SK-N-DZ (cell line): ENCODE measurements at regions not wholly inside any gene's neighbourhood (a gene's known extent, or its start where the extent isn't known, plus 50 kb on each side); places are given as distances from the start of the nearest gene placed in this dataset.

Experiments used
- DNase-seq: peaks from one replicate; pipeline ENCODE4 v3.0.0-alpha.2; 2015; ENCODE audit warnings: low spot score

DNA sequence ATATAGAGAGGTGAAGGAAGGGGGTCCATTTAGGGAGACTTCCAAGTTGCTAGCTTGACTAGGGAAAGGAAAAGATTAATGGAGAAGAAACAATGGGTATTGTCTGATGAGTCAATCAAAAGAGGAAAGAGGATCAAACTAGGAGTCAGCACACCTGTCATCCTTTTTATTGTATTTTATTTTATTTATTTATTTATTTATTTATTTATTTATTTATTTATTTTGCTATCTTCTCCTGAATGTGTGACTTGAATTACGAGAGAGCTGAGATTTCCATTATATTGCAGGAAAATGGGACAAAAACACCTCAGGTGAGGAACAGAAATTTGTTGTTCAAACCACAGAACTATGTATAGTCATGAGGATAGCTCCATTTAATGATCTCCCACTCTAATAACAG is 58.9 kb downstream of the NUDT11 start:
- no peak for DNase-seq

DNA sequence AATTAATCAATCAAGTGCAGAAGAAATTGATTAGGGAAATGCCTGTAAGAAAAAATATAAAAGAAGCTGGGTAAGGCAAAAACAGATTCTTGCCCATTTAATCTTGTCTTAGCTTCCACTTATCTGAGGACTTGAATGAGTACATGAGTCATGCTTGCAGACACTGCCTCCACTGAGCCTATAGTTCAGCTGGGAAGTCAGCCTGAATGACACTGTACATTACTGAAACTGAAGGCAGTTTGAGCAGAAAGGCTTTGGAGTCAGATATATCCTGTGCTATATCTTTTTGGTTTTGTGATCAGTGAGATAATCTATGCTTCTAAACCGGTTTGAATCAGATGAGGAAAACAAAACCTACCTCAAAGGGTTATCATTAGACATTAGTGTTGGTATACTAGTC is 61.3 kb downstream of the NUDT11 start:
- DNase-seq: no peak

DNA sequence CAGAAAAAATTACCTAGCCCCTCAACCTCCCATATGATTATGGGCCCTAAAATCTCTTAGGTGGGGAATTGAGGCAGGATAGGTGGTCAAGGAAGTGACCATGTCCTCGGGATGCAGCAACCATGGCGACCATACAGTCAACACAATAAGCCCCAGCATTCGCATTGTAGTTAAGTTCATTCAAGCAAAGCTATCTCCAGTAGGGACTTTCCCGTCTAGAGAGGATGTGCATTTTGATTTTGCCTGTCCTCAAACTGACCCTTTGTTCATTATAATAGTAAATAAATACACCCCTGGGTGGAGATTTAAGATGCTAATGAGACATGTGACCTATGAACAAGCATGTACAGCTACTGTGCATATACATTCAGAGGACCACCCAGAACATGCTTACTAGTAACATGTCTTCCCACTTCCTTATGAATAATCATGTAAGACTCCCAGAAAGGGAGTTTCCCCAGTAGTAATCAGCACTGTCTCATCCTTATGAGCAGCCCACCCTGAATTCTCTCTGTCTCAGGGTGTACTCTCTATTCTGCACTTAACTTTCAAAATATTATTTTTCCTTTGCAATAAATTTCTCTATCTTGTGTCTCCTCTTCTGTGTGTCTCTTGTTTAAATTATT is 74.3 kb downstream of the NUDT11 start:
- DNase-seq: no peak

DNA sequence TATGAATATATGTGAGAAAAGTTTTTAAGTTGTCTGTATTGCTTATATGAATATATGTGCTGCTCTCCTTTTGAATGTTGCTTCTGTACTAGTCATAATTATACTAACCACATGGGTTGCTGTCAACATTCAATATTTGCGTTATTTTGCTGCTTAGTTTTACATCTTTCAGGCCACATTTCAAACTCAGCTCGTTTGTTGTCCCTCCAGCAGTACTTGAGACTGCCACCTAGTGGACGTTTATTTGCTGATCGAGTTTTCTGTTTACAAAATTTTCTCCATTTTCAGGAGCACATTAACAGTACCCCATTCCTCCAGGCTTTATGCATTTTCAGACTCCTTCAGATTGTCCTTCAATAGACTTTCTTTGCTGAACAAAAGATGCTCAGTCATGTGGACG is 75.8 kb downstream of the NUDT11 start:
- peak; percentile 21 for DNase-seq

DNA sequence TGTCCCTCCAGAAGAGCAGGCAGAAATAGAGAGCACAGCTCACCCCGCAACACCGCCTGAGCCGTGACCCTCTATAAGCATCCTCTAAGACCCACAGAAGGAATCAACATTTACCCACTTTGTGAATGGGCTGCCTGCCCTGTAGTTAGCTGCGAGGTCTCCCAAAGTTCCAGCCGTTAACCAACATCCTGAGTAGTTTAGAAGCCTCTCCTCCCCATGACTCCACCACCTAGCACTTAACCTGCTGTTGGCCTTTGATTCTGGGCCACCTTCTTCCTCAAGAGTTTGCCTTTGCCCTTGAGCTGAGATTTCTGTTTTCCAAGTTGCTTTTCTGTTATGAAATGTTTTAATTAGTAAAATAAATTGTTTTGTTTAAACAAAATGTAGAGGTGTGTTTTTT is 75.8 kb downstream of the NUDT10 start:
- no peak for DNase-seq

DNA sequence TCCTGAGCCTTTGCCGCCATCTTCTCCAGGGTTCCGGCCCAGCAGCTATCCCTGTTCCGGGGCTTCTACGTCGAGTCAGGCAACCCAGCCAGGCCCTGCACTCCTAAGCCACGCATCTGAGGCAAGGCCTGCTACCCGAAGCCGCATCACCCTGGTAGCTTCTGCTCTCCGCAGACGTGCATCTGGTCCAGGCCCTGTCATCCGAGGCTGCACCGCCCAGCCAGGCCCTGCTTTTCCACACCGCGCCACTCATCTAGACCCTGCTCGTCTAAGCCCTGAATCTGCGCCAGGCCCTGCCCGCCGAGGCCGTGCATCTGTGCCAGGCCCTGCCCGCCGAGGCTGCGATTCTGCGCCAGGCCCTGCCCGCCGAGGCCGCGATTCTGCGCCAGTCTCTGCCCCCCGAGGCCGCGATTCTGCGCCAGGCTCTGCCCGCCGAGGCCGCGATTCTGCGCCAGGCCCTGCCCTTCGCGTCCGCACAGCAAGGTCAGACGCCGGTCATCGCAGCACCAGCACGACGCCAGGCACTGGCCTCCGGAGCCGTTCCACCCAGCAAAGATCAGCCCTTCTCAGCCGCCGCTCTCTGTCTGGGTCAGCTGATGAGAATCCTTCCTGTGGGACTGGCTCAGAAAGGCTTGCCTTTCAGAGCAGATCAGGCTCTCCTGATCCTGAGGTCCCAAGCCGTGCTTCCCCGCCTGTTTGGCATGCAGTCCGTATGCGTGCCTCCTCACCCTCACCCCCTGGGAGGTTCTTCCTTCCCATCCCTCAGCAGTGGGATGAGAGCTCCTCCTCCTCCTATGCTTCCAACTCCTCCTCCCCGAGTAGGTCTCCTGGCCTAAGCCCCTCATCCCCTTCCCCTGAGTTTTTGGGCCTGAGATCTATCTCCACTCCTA is 75.1 kb downstream of the NUDT10 start:
- DNase-seq: no peak

DNA sequence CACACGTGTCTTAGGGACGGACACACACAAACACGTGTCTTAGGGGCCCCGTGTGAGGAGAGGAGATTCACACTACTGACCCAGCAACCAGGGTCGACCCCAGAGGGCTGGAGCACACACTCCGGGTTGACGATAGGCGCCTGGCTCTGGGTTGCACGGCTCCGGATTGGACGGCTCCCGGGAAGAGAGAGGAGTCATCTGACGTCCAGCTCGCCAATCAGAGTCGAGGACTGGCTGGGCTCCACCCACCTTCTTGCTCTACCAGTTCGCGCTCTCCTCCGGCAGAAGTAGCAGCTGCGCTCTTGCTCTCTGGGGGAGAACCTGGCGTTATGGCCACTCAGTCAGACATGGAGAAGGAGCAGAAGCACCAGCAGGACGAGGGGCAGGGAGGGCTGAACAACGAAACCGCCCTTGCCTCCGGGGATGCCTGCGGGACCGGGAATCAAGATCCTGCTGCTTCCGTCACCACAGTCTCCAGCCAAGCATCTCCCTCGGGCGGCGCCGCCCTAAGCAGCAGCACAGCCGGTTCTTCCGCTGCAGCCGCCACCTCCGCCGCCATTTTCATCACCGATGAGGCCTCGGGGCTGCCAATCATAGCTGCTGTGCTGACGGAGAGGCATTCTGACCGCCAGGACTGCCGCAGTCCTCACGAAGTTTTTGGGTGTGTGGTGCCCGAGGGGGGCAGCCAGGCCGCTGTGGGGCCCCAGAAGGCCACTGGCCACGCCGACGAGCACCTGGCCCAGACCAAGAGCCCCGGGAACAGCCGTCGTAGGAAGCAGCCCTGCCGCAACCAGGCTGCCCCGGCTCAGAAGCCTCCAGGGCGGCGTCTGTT is 74.3 kb downstream of the NUDT10 start:
- no peak for DNase-seq

DNA sequence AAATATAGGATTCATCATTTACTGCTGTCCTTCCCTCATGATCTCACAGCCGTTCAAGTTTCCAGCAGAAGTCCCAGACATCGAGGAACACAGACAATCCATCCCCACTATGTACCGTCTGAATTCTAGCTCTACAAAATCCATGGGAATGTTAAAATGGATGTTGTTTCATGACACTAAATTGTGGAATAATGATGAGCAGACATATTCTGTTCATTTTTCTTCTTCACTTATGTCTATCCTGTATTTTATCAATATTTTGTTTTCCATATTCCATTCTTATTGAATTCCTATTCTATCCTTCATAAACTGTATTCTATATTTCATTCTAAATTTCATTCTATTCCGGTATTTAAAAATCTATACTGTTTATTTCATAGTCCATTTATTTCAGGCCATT is 71.8 kb downstream of the NUDT10 start:
- DNase-seq: no peak

DNA sequence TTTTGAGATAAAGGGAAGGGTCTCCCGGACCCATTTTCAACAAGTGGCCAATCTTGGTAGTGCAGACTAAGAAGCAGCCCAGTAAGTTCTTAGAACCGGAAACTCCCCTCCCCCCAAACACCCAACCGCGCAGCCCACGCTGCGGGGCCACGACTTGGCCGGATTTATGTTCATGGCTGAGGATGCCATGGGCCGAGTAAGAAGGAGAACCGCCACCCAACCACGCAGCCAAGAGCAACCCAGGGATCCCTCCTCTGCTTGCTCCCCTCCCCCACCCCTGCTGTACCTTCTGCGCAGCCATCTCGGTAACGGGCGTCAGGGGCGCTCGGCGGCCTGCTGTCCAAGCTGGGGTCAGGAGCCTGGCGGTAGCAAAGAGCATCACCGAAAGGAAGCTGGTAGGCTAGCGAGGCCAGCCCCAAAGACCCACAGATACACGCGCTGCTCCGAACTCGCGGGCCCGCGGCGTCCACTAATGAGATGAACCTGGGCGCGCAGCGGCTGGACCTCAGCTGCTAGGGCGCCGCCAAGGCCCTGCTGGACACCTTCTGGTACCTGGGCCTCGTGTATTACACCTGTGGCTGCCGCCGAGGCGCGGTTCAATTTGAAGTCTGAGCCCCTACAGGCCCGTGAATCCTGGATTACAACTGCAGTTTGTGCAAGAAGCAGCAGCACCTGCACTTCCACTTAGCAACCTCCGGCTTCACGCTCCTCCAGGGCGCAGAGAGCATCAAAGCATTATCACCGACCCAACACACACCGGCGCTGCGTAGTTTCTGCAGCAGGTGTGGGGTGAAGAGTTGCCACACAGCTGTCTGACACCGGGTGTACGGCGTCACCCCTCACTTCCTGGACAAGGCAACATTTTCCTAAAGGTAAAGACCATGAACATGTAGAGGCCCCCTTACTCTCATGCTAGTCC is 63.4 kb downstream of the NUDT10 start:
- DNase-seq: peak; percentile 16

DNA sequence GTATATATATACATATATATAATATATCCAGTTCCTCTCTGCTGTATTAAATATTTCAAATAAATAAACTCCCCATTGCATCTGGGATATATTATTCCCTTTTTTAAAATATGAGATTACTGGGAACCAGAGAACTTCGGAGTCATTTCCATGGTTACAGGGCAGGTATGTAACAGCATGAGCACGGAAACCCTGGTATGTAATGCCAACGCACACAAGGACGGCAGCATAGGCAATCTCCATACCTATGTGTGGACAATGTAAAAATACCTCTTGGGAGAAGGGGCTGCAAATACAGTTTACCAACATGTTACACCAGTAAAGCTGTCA is 62.8 kb downstream of the NUDT10 start:
- no peak for DNase-seq
